Progenitor cell of endocrine pancreas (in vitro differentiated cells): ENCODE measurements at regions not wholly inside any gene's neighbourhood (a gene's known extent, or its start where the extent isn't known, plus 50 kb on each side); places are given as distances from the start of the nearest gene placed in this dataset.

Source experiments
- DNase-seq: peaks from one replicate; pipeline ENCODE4 v3.0.0; 2021; ENCODE audit warnings: low spot score; ENCODE audit not compliant: unreplicated experiment
- H3K27ac Mint-ChIP-seq: 2 replicates; pipeline ENCODE4 v1.8.0; 2021; ENCODE audit warnings: mild to moderate bottlenecking, moderate library complexity, mixed read lengths
- H3K27me3 Mint-ChIP-seq: 2 replicates; pipeline ENCODE4 v1.8.0; 2021; ENCODE audit warnings: mixed read lengths
- H3K36me3 Mint-ChIP-seq: 2 replicates; pipeline ENCODE4 v1.8.0; 2022; ENCODE audit warnings: mixed read lengths; ENCODE audit not compliant: insufficient read depth
- H3K4me1 Mint-ChIP-seq: 2 replicates; pipeline ENCODE4 v1.8.0; 2021; ENCODE audit warnings: low read depth, mixed read lengths
- H3K4me3 Mint-ChIP-seq: 2 replicates; pipeline ENCODE4 v1.8.0; 2021; ENCODE audit warnings: low read depth, mild to moderate bottlenecking, moderate library complexity, mixed read lengths
- H3K9me3 Mint-ChIP-seq: 2 replicates; pipeline ENCODE4 v1.8.0; 2021; ENCODE audit warnings: low read depth, mixed read lengths
- TF ChIP-seq, protein P1 (sequence below): fragments of 200-600 bp; sonication (generic); IDR thresholded peaks from one replicate; pipeline ENCODE4 v1.5.0; 2021; ENCODE audit warnings: antibody characterized with exemption, mild to moderate bottlenecking; ENCODE audit not compliant: unreplicated experiment

DNA sequence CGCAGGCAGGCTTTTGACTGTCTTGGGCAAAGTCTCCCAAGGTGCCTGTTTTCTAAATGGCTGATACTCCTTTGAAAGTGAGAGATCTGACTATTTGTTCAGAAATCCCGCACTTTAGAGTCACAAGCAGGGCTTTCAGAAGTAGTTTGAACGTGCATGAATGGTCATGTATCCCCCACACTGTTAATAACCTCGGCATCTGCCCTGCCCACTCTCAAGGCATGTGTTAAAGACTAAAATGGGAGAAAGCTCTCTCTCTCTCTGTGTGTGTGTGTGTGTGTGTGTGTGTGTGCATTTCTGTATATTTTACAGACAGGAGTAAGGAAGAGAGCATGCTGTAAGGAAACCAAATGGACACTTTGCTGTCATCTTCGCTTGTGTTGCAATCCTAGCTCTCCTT, 163.7 kb downstream of the MAF start:
- Mint-ChIP-seq H3K27ac (no peak overlapping the region), H3K27me3 (peaks cover 29% of the 10 kb centered on the region)
- TF ChIP-seq, protein P1, sequence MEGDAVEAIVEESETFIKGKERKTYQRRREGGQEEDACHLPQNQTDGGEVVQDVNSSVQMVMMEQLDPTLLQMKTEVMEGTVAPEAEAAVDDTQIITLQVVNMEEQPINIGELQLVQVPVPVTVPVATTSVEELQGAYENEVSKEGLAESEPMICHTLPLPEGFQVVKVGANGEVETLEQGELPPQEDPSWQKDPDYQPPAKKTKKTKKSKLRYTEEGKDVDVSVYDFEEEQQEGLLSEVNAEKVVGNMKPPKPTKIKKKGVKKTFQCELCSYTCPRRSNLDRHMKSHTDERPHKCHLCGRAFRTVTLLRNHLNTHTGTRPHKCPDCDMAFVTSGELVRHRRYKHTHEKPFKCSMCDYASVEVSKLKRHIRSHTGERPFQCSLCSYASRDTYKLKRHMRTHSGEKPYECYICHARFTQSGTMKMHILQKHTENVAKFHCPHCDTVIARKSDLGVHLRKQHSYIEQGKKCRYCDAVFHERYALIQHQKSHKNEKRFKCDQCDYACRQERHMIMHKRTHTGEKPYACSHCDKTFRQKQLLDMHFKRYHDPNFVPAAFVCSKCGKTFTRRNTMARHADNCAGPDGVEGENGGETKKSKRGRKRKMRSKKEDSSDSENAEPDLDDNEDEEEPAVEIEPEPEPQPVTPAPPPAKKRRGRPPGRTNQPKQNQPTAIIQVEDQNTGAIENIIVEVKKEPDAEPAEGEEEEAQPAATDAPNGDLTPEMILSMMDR: no peak

DNA sequence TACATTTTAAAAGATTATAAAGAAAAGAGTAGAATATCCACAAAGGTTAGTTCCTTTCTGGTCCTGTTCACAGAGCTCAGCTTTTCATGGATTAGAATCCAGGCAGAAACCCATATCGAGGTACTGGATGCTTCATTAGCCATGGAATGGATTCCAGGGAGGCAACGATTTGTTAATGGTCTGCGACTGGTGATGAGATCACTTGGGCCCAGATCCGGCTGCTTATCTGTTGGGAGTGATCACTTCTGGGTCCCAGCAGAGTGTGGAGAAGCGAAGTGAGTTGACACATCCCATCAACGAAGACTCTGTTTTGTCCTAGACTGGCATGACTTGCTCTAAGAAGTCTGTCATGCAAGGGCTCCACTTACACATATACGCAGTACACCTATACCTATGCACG, 165.8 kb downstream of the MAF start:
- TF ChIP-seq, protein P1: no peak
- Mint-ChIP-seq H3K27me3 (peaks cover 28% of the 10 kb centered on the region), H3K36me3 (no peaks in the 10 kb centered on the region), H3K4me3 (no peak overlapping the region), H3K4me1 (no peaks in the 10 kb centered on the region), H3K9me3 (no peaks in the 10 kb centered on the region), H3K27ac (no peak overlapping the region)
- no peak for DNase-seq

More for the DNA sequence above, 163.7 kb downstream of the MAF start:
- Mint-ChIP-seq H3K9me3 (no peaks in the 10 kb centered on the region), H3K36me3 (no peaks in the 10 kb centered on the region), H3K4me1 (no peaks in the 10 kb centered on the region), H3K4me3 (no peak overlapping the region)
- DNase-seq: no peak

DNA sequence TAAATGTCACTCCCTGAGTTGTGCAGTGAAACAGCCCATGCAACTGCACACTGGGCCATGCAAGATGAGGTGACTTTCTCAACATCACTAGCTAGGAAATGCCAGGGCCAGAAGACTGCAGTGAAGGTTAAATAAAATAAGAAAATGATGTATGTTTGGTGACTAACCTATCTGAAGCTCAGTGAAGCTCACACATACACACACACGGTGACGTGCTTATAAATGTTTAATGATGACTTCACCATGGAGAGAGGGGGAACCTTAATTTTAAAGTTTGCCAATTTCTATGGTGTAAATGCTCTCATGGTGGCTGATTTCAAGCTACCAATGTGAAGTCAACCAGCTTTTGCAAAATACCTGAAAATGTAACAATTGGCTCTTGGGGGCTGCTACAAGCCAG, 166.4 kb downstream of the MAF start:
- Mint-ChIP-seq H3K27me3 (peaks cover 24% of the 10 kb centered on the region), H3K4me3 (no peak overlapping the region), H3K9me3 (no peaks in the 10 kb centered on the region), H3K27ac (no peak overlapping the region), H3K4me1 (no peaks in the 10 kb centered on the region), H3K36me3 (no peaks in the 10 kb centered on the region)
- TF ChIP-seq, protein P1: no peak
- DNase-seq: no peak

GRCh38 chr16:79431923-79432322, 168.6 kb downstream of the MAF start:
- TF ChIP-seq, protein P1: no peak
- DNase-seq: no peak

DNA sequence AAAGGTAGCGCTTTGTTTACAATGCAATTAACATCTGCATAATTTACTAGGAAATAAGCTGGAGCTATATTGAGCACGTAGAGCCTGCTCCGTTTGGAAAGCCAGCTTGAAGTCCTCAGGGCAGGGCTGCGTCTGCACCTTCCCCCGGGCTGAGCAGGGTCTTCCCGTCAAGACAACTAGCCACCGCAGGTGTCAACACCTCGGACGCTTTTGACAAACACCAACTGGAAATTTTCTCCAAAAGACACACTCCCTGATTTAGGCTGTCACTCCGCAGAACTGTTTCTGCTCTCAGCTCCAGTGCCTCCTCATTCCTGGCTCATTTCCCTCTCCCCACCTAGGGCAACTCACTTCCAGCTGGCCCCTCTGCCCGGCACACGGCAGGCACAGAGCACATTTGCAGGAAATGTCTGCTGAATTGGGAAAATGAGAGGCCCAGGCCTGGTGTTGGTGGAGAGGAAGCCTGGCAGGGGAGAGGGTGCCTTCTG, 170.3 kb downstream of the MAF start:
- Mint-ChIP-seq H3K27me3 (peaks cover 9% of the 10 kb centered on the region), H3K9me3 (no peaks in the 10 kb centered on the region), H3K27ac (no peak overlapping the region), H3K4me1 (no peaks in the 10 kb centered on the region), H3K36me3 (no peaks in the 10 kb centered on the region), H3K4me3 (no peak overlapping the region)
- no peak for DNase-seq
- TF ChIP-seq, protein P1: no peak

More at GRCh38 chr16:79431923-79432322, 168.6 kb downstream of the MAF start:
- Mint-ChIP-seq H3K36me3 (no peaks in the 10 kb centered on the region), H3K4me3 (no peak overlapping the region), H3K27me3 (peaks cover 15% of the 10 kb centered on the region), H3K4me1 (no peaks in the 10 kb centered on the region), H3K27ac (no peak overlapping the region), H3K9me3 (no peaks in the 10 kb centered on the region)
